ENCODE measurements at regions not wholly inside any gene's neighbourhood (a gene's known extent, or its start where the extent isn't known, plus 50 kb on each side); places are given as distances from the start of the nearest gene placed in this dataset.

- in situ Hi-C loops (cut with MboI; ENCODE audit: low pct_unique_long_range_greater_than_20kb in 2 of 9, low sequenced_read_pairs in 9 of 9, unreplicated experiment in 9 of 9): no loop called here
- ATAC-seq (replicated peaks in 6 of 8): no peak
- H3K4me1 ChIP-seq (replicated peaks in 1 of 2): peaks cover 10 to 13% of the 10 kb centered on the region in 2 donors
- H3K4me3 ChIP-seq: no peak overlapping the region
- 37 to 100% (median 88%) methylated on average over 1 to 5 of the region's 5 CpGs; no CpG with 5 or more reads in 1 of the 10 experiments for WGBS, 10 experiments
- H3K27ac ChIP-seq: no peak overlapping the region
Observed at GRCh38 chr1:57795886-57796285, 372.0 kb upstream of the DAB1 start.

DNA sequence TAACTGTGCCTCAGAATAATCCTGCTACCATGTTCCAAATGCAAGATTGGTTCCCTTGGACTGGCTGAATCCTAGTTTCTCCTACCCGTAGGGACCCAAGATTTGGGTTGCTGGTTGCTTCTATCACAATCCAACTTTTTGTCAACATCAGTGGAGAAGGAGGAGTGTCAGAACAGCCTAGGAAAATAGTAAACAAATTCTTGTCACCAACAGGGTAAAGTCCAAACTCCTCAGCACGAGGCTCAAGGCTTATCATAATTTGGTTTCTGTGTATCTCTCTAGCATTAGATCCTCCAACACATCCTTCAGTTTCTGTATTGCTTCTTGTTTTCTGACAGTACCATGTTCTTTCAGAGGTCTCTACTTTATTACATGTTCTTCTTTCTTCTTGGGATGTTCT, 370.2 kb upstream of the DAB1 start:
- WGBS, 10 experiments: 0 to 87% (median 80%) methylated on average over 1 to 2 of the region's 2 CpGs; no CpG with 5 or more reads in 2 of the 10 experiments
- no peak overlapping the region for H3K27ac ChIP-seq
- H3K4me1 ChIP-seq (replicated peaks in 1 of 2): peaks cover 0 to 8% of the 10 kb centered on the region in 2 donors
- no peak for ATAC-seq (replicated peaks in 6 of 8)
- no peak overlapping the region for H3K4me3 ChIP-seq
- in situ Hi-C loops (cut with MboI; ENCODE audit: low pct_unique_long_range_greater_than_20kb in 2 of 9, low sequenced_read_pairs in 9 of 9, unreplicated experiment in 9 of 9): no loop called here

DNA sequence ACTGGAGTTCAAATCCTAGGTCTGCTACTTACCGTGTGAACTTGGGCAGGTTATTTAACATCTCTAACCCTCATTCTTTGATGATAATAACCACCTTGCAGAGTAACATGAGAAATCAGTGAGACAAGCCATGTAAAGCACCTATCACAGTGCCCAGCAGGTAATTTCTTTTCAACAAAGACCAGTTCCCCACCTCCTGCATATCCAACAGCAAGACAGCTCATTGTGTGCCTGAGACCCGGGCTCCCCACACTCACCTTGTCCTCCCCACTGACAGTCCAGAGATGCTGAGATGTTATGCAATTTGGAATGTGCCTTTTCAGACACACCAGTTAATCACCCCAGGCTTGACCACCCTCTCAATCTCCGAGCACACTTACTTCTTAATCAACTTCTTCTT, 367.6 kb upstream of the DAB1 start:
- Histone ChIP-seq H3K27ac (no peak overlapping the region), H3K4me3 (no peak overlapping the region), H3K4me1 (replicated peaks in 1 of 2) (no peaks in the 10 kb centered on the region)
- 3 to 100% (median 76%) methylated on average over 1 to 3 of the region's 3 CpGs; no CpG with 5 or more reads in 2 of the 10 experiments for WGBS, 10 experiments
- no peak for ATAC-seq (replicated peaks in 6 of 8)
- in situ Hi-C loops (cut with MboI; ENCODE audit: low pct_unique_long_range_greater_than_20kb in 2 of 9, low sequenced_read_pairs in 9 of 9, unreplicated experiment in 9 of 9): no loop called here

DNA sequence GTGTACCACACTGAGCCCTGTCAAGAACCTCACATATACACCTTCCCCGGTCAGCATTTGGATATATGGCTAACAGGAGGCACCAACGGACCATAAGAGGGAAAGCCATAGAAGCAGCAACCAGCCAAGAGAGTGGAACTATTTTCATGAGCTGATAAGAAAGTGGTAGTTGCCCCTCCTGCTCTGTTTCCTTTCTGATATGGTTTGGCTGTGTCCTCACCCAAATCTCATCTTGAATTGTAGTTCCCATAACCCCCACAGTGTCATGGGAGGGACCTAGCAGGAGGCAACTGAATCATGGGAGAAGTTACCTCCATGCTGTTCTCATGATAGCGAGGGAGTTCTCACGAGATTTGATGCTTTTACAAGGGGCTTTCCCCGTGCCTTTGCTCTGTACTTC, 366.1 kb upstream of the DAB1 start:
- WGBS, 10 experiments: 60 to 98% (median 89%) methylated on average over 1 to 5 of the region's 5 CpGs; no CpG with 5 or more reads in 1 of the 10 experiments
- no peak for ATAC-seq (replicated peaks in 6 of 8)
- Histone ChIP-seq H3K4me3 (no peak overlapping the region), H3K27ac (no peak overlapping the region), H3K4me1 (replicated peaks in 1 of 2) (no peaks in the 10 kb centered on the region)
- in situ Hi-C loops (cut with MboI; ENCODE audit: low pct_unique_long_range_greater_than_20kb in 2 of 9, low sequenced_read_pairs in 9 of 9, unreplicated experiment in 9 of 9): no loop called here

DNA sequence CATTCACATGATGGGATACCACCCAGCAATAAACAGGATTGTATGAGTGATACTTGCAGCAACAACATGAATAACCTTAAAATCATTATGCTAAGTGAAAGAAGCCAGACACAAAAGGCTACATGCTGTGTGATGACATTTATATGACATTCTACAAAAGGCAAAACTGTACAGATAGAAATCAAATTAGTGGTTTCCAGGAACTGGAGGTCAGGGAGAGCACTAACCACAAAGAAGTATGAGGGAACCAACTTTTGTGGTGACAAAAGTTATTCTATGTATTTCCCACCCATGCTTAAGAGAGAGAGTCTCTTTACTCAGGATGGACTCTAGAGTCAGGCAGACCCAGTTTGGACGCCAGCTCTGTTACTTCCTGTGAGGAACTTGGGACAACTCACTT, 364.5 kb upstream of the DAB1 start:
- Histone ChIP-seq H3K4me1 (replicated peaks in 1 of 2) (no peaks in the 10 kb centered on the region), H3K27ac (no peak overlapping the region), H3K4me3 (no peak overlapping the region)
- ATAC-seq (replicated peaks in 6 of 8): peak in 1 of 8 experiments; percentile 85
- in situ Hi-C loops (cut with MboI; ENCODE audit: low pct_unique_long_range_greater_than_20kb in 2 of 9, low sequenced_read_pairs in 9 of 9, unreplicated experiment in 9 of 9): no loop called here
- WGBS, 10 experiments: 0 to 100% (median 69%) methylated on average over 1 of the region's 1 CpG; no CpG with 5 or more reads in 4 of the 10 experiments

GRCh38 chr1:57784356-57784755, 360.5 kb upstream of the DAB1 start:
- Histone ChIP-seq H3K4me1 (replicated peaks in 1 of 2) (no peaks in the 10 kb centered on the region), H3K4me3 (no peak overlapping the region), H3K27ac (no peak overlapping the region)
- WGBS, 10 experiments: 0 to 100% (median 88%) methylated on average over 1 of the region's 1 CpG; no CpG with 5 or more reads in 1 of the 10 experiments
- ATAC-seq (replicated peaks in 6 of 8): no peak
- in situ Hi-C loops (cut with MboI; ENCODE audit: low pct_unique_long_range_greater_than_20kb in 2 of 9, low sequenced_read_pairs in 9 of 9, unreplicated experiment in 9 of 9): no loop called here

- 61 to 100% (median 92%) methylated on average over 2 of the region's 2 CpGs; no CpG with 5 or more reads in 1 of the 10 experiments for WGBS, 10 experiments
Observed at GRCh38 chr1:57782357-57782756, 358.5 kb upstream of the DAB1 start.

DNA sequence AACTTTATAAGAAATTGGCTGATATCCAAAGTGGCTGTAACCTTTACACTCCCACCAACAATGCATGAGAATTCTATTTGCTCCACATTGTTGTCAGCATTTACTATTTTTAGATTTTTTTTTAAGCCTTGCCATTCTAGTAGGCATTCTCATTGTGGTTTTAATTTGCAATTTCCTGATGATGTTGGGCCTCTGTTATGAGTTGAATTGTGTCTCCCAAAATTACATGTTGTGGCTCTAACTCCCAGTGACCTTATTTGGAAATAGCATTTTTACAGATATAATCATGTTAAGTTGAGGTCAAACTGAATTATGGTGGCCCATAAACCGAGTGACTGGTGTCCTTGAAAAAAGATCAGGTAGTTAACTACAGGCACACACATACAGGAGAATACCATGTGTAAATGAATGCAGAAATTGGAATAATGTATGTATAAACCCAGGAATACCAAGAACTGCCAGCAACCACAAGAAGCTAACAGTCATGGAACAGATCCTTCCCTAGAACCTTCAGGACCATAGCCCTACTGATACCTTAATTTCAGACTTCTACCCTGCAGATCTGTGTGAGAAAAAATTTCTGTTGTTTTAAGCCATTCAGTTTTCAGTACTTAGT, 348.8 kb upstream of the DAB1 start:
- in situ Hi-C loops (cut with MboI; ENCODE audit: low pct_unique_long_range_greater_than_20kb in 2 of 9, low sequenced_read_pairs in 9 of 9, unreplicated experiment in 9 of 9): no loop called here
- Histone ChIP-seq H3K4me3 (no peak overlapping the region), H3K4me1 (replicated peaks in 1 of 2) (no peaks in the 10 kb centered on the region), H3K27ac (no peak overlapping the region)
- 0 to 92% (median 73%) methylated on average over 1 of the region's 1 CpG; no CpG with 5 or more reads in 2 of the 10 experiments for WGBS, 10 experiments
- peak in 3 of 8 experiments; percentile 75 to 94 (median 82) for ATAC-seq (replicated peaks in 6 of 8)

More at GRCh38 chr1:57782357-57782756, 358.5 kb upstream of the DAB1 start:
- Histone ChIP-seq H3K4me1 (replicated peaks in 1 of 2) (peaks cover 0 to 5% of the 10 kb centered on the region in 2 donors), H3K27ac (no peak overlapping the region), H3K4me3 (no peak overlapping the region)
- in situ Hi-C loops (cut with MboI; ENCODE audit: low pct_unique_long_range_greater_than_20kb in 2 of 9, low sequenced_read_pairs in 9 of 9, unreplicated experiment in 9 of 9): no loop called here
- ATAC-seq (replicated peaks in 6 of 8): no peak

DNA sequence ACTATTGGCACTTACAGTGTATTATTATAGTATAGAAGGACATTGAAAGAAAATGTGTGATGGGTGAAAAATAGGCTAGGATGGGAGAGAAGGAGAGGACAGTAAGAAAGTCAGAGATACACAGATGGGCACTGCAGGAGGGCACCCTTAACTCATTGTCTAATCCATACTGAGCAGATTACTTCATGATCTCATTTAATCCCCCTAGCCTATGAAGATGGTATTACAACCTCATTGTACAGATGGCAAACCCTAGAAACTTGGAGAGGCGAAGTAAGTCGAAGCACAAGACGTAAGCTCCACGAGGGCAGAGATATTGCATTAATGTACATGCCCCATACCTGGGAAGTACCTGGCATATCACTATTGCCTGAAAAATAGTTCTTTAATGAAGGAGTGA, 346.9 kb upstream of the DAB1 start:
- no peaks in the 10 kb centered on the region for H3K4me1 ChIP-seq (replicated peaks in 1 of 2)
- in situ Hi-C loops (cut with MboI; ENCODE audit: low pct_unique_long_range_greater_than_20kb in 2 of 9, low sequenced_read_pairs in 9 of 9, unreplicated experiment in 9 of 9): no loop called here
- 61 to 93% (median 87%) methylated on average over 2 to 4 of the region's 4 CpGs; no CpG with 5 or more reads in 2 of the 10 experiments for WGBS, 10 experiments
- no peak overlapping the region for H3K4me3 ChIP-seq
- ATAC-seq (replicated peaks in 6 of 8): no peak
- H3K27ac ChIP-seq: no peak overlapping the region

GRCh38 chr1:57770236-57770635, 346.4 kb upstream of the DAB1 start:
- H3K27ac ChIP-seq: no peak overlapping the region
- 0 to 100% (median 100%) methylated on average over 1 of the region's 1 CpG; no CpG with 5 or more reads in 3 of the 10 experiments for WGBS, 10 experiments
- in situ Hi-C loops (cut with MboI; ENCODE audit: low pct_unique_long_range_greater_than_20kb in 2 of 9, low sequenced_read_pairs in 9 of 9, unreplicated experiment in 9 of 9): no loop called here
- no peaks in the 10 kb centered on the region for H3K4me1 ChIP-seq (replicated peaks in 1 of 2)
- H3K4me3 ChIP-seq: no peak overlapping the region
- ATAC-seq (replicated peaks in 6 of 8): no peak

GRCh38 chr1:57761628-57762027, 337.8 kb upstream of the DAB1 start:
- Histone ChIP-seq H3K4me1 (replicated peaks in 1 of 2) (peaks cover 0 to 3% of the 10 kb centered on the region in 2 donors), H3K27ac (no peak overlapping the region), H3K4me3 (no peak overlapping the region)
- in situ Hi-C loops (cut with MboI; ENCODE audit: low pct_unique_long_range_greater_than_20kb in 2 of 9, low sequenced_read_pairs in 9 of 9, unreplicated experiment in 9 of 9): no loop called here
- WGBS, 10 experiments: 7 to 100% (median 84%) methylated on average over 1 to 8 of the region's 8 CpGs; no CpG with 5 or more reads in 3 of the 10 experiments
- ATAC-seq (replicated peaks in 6 of 8): no peak

DNA sequence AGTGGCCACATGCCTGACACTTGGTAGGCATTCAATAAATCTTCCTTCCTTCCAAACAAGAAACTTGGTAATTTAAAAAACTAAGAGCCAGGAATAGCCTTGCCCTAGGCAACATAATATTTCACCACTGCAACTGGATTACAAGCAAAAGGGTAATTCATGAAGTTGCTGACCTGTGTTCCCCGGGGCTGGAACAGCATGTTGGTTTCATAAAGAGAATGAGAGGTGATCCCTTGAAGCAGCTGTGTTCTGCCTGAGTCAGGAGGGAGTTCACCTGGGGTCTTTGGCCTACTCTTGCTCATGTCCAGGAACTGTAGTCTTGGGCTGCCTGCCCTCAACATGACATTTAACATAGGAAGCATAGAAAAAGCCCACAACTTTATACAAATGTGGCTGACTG, 329.0 kb upstream of the DAB1 start:
- WGBS, 10 experiments: 14 to 67% (median 44%) methylated on average over 1 of the region's 1 CpG; no CpG with 5 or more reads in 5 of the 10 experiments
- Histone ChIP-seq H3K4me1 (replicated peaks in 1 of 2) (peaks cover 0 to 26% of the 10 kb centered on the region in 2 donors), H3K4me3 (no peak overlapping the region), H3K27ac (no peak overlapping the region)
- ATAC-seq (replicated peaks in 6 of 8): peak in 5 of 8 experiments; percentile 38 to 86 (median 67)
- in situ Hi-C loops (cut with MboI; ENCODE audit: low pct_unique_long_range_greater_than_20kb in 2 of 9, low sequenced_read_pairs in 9 of 9, unreplicated experiment in 9 of 9): no loop called here

- no peak overlapping the region for H3K4me3 ChIP-seq
- H3K27ac ChIP-seq: no peak overlapping the region
- H3K4me1 ChIP-seq (replicated peaks in 1 of 2): peaks cover 0 to 26% of the 10 kb centered on the region in 2 donors
- ATAC-seq (replicated peaks in 6 of 8): peak in 6 of 8 experiments; percentile 71 to 84 (median 79)
- in situ Hi-C loops (cut with MboI; ENCODE audit: low pct_unique_long_range_greater_than_20kb in 2 of 9, low sequenced_read_pairs in 9 of 9, unreplicated experiment in 9 of 9): no loop called here
- 0 to 26% (median 22%) methylated on average over 1 to 2 of the region's 2 CpGs; no CpG with 5 or more reads in 4 of the 10 experiments for WGBS, 10 experiments
Observed at GRCh38 chr1:57748719-57749118, 324.9 kb upstream of the DAB1 start.

GRCh38 chr1:57747818-57748217, 324.0 kb upstream of the DAB1 start:
- Histone ChIP-seq H3K4me1 (replicated peaks in 1 of 2) (peaks cover 0 to 22% of the 10 kb centered on the region in 2 donors), H3K27ac (no peak overlapping the region), H3K4me3 (no peak overlapping the region)
- WGBS, 10 experiments: 25 to 100% (median 100%) methylated on average over 1 of the region's 1 CpG; no CpG with 5 or more reads in 1 of the 10 experiments
- ATAC-seq (replicated peaks in 6 of 8): no peak
- in situ Hi-C loops (cut with MboI; ENCODE audit: low pct_unique_long_range_greater_than_20kb in 2 of 9, low sequenced_read_pairs in 9 of 9, unreplicated experiment in 9 of 9): no loop called here

Measured in motor neuron (in vitro differentiated cells).